ENCODE measurements at regions not wholly inside any gene's neighbourhood (a gene's known extent, or its start where the extent isn't known, plus 50 kb on each side); places are given as distances from the start of the nearest gene placed in this dataset.

DNA sequence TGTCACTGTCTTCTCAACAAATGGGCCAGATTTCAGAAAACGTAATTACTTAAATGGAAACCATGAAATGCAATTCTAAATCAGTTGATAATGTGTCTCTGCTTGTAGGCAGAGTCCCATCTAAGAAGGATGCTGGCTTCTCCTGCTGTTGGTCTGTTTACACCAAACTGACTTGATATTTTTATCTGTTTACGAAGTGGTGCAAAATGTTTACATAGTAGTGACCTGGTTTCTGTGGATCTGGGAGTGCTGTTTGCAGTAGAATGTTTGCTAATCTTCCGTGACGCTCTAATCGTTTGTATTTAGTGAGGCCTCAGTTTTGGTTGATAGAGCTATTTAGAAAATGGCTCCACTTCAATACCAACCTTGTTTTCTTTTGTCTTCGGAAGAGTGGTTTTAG lies 213.5 kb downstream of the VEGFC start:
- H3K4me1 ChIP-seq = no peaks in the 10 kb centered on the region
- no peak overlapping the region for H3K4me3 ChIP-seq
- DNase-seq (ENCODE audit: low spot score in 2 of 2) = no peak
- no peaks in the 10 kb centered on the region for H3K9me3 ChIP-seq
- H3K27me3 ChIP-seq (ENCODE audit: low read depth) = peaks cover 2% of the 10 kb centered on the region; the same call in 1 of the 2 replicates
- in situ Hi-C loops (cut with MboI; ENCODE audit: low sequenced_read_pairs) = no loop called here
- no peaks in the 10 kb centered on the region for H3K36me3 ChIP-seq (replicated peaks)

DNA sequence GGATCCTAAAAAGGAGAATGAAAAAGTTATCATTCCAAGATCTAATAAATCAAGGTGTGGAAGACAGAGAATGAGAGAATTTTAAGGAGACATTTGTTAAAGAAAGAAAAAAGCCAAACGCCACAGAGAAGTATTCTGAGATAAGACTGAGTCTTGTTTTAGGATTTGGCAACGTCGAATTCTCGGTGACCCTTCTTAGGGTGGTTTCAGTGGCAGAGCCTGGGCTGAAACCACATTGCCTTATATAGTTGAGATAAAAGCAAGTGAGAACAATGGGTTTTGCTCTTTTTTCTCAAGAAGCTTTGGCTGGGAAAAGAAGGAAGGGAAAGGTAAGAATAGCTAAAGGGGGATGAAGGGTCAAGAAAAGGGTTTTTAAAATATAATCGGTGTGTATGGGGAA lies 209.4 kb downstream of the VEGFC start:
- Histone ChIP-seq H3K36me3 (replicated peaks) (no peaks in the 10 kb centered on the region), H3K9me3 (no peaks in the 10 kb centered on the region), H3K4me3 (no peak overlapping the region), H3K4me1 (no peaks in the 10 kb centered on the region), H3K27me3 (ENCODE audit: low read depth) (no peaks in the 10 kb centered on the region)
- in situ Hi-C loops (cut with MboI; ENCODE audit: low sequenced_read_pairs) = no loop called here
- DNase-seq (ENCODE audit: low spot score in 2 of 2) = no peak

DNA sequence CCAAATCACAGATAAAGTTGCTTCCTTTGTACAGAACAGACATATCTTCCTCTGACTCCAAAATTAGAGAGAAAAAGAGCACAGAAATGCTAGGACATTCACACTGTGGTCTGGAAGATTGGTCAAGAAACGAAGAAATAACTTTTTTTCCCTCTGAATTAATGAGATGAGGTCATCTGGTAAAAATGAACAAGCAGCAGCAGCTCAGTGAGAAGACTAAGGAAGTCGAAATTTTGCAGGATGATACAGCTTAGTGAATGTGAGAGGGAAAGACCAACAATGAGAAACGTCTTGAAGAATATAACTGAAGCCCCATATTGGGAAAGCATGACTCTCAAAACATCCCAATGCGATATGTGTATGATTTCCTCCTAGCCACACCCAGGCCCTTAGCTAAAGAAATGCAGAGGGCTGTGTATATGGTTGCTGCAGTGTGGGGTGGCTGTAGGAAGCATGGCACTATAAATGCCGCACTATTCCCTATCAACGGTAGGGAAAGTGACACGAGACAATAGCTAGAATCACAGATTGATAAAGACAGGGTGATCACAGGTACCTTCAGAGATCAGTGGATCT lies 208.6 kb downstream of the VEGFC start:
- Histone ChIP-seq H3K4me3 (no peak overlapping the region), H3K9me3 (no peaks in the 10 kb centered on the region), H3K36me3 (replicated peaks) (no peaks in the 10 kb centered on the region), H3K4me1 (no peaks in the 10 kb centered on the region), H3K27me3 (ENCODE audit: low read depth) (no peaks in the 10 kb centered on the region)
- in situ Hi-C loops (cut with MboI; ENCODE audit: low sequenced_read_pairs) = no loop called here
- DNase-seq (ENCODE audit: low spot score in 2 of 2) = no peak

DNA sequence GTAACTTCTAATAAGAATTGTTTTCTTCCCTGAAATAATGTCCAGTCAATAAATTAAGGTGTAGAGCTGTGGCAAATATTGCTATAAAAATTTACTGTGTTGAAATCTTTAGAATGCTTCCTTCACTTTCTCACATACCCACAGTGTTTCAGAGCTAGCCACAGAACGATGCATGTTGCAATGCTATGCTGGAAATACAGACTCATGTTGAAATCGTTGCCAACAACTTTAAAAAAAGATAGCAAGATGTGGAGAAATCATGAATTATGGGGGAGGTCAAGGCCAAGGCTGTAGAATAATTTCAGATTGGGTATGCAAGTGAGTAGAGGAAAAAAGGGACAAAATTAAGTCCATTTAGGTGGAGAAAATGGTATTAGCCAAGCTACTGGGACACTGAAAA lies 204.8 kb downstream of the VEGFC start:
- in situ Hi-C loops (cut with MboI; ENCODE audit: low sequenced_read_pairs) = no loop called here
- no peaks in the 10 kb centered on the region for H3K9me3 ChIP-seq
- DNase-seq (ENCODE audit: low spot score in 2 of 2) = no peak
- H3K36me3 ChIP-seq (replicated peaks) = no peaks in the 10 kb centered on the region
- H3K4me1 ChIP-seq = no peaks in the 10 kb centered on the region
- no peaks in the 10 kb centered on the region for H3K27me3 ChIP-seq (ENCODE audit: low read depth)
- no peak overlapping the region for H3K4me3 ChIP-seq

DNA sequence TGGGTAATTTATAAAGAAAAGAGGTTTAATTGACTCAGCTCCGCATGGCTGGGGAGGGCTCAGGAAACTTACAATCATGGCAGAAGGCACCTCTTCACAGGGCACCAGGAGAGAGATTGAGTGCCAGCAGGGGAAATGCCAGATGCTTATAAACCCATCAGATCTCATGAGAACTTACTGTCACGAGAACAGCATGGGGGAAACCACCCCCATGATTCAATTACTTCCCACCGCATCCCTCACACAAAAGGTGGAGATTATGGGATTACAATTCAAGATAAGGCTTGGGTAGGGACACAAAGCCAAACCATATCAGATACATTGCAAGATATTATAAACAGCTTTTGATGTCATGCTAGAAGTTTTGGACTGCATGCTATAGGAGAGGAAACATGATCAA lies 204.3 kb downstream of the VEGFC start:
- Histone ChIP-seq H3K36me3 (replicated peaks) (no peaks in the 10 kb centered on the region), H3K9me3 (no peaks in the 10 kb centered on the region), H3K27me3 (ENCODE audit: low read depth) (no peaks in the 10 kb centered on the region), H3K4me3 (no peak overlapping the region), H3K4me1 (no peaks in the 10 kb centered on the region)
- in situ Hi-C loops (cut with MboI; ENCODE audit: low sequenced_read_pairs) = no loop called here
- DNase-seq (ENCODE audit: low spot score in 2 of 2) = no peak

DNA sequence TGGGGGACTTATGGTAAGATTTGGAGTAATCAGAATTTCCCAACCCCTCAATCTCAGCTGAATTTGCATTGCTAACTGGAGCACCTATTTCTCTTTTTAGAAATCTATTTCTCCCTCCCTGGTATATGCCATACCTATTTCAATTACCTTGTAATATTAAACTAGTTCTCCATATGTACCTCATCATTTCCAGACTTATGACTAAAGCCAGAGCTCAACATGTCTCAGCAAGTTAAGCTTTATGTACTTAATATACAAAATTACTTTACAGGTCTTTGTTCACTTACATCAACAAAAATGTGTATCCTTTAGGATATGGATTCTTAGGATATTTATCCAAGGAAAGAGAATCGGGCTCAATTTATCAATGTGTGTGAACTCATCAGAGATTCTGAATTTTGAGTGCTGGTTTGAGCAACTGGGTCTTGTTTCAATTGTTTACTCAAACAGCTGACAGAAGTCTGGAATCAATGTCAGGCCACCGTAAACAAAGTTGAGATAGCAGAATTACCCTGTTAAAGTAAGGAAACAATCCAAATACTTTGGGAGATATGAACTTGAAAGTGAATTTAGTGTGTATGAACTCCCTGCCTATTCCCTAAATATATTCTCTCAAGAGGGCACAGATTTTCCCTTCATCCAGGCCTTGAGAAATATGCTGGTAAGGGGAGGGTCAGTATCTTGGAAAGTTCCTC lies 199.6 kb downstream of the VEGFC start:
- Histone ChIP-seq H3K9me3 (no peaks in the 10 kb centered on the region; the same call in 1 of the 2 replicates), H3K27me3 (ENCODE audit: low read depth) (no peaks in the 10 kb centered on the region), H3K4me3 (no peak overlapping the region), H3K36me3 (replicated peaks) (no peaks in the 10 kb centered on the region), H3K4me1 (no peaks in the 10 kb centered on the region)
- in situ Hi-C loops (cut with MboI; ENCODE audit: low sequenced_read_pairs) = no loop called here
- DNase-seq (ENCODE audit: low spot score in 2 of 2) = no peak

DNA sequence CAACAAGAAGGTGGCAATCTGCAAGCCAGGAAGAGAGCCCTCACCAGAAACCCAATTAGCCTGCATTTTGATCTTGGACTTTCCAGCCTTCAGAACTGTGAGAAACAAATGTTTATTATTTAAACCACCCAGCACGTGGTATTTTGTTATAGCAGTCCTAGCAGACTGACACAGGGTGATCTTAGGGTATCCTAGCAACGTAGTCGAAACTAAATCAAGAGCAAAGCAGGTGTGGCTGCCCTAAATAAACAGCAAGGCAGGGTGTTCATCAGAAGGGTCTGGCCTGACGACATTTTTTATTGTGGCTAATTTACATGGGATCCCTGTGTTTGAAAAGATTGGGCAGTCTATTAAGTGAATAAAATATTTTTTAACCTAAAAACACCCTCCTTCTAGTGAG lies 198.8 kb downstream of the VEGFC start:
- Histone ChIP-seq H3K4me3 (no peak overlapping the region), H3K36me3 (replicated peaks) (no peaks in the 10 kb centered on the region), H3K27me3 (ENCODE audit: low read depth) (no peaks in the 10 kb centered on the region), H3K9me3 (no peaks in the 10 kb centered on the region; the same call in 1 of the 2 replicates), H3K4me1 (no peaks in the 10 kb centered on the region)
- in situ Hi-C loops (cut with MboI; ENCODE audit: low sequenced_read_pairs) = no loop called here
- DNase-seq (ENCODE audit: low spot score in 2 of 2) = no peak

DNA sequence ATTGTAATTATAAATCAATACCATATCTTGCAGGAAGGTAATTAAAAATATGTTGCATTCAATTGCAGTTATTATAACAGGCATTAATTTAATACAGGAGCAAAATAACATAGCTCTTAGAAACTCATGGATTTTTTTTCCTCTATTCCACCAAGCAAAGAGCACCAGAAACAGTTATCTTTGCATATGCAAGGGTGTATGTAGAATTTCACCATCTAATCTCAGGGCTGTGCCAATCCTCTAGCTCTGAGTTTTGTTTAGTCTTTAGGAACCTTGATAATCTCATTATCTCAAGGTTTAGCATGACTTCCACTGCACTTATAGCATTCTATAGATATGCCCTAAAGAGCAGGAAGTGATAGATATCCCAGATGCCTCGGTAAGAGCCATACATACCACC lies 197.5 kb downstream of the VEGFC start:
- H3K4me3 ChIP-seq = no peak overlapping the region
- DNase-seq (ENCODE audit: low spot score in 2 of 2) = no peak
- no peaks in the 10 kb centered on the region for H3K27me3 ChIP-seq (ENCODE audit: low read depth)
- H3K36me3 ChIP-seq (replicated peaks) = no peaks in the 10 kb centered on the region
- in situ Hi-C loops (cut with MboI; ENCODE audit: low sequenced_read_pairs) = no loop called here
- no peaks in the 10 kb centered on the region for H3K4me1 ChIP-seq
- H3K9me3 ChIP-seq = no peaks in the 10 kb centered on the region; the same call in 1 of the 2 replicates

DNA sequence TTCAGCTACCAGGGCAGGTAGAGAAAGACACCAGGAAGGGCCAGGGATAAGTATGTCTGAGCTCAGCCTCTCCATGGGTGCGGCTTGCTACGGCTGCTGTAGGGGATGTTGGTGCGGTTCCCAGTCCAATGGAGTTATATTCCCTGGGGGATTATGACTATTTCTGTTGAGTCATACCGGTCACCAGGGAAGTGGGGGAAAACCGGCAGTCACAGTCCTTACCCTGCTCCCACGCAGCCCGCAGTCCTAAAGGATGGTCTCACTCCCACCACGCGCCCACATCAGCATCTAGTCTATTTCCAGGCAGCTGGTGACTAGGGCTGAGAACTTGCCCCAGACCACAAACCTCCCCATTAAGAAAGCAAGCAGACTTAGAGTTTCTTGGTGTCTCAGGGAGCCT lies 191.6 kb downstream of the VEGFC start:
- Histone ChIP-seq H3K9me3 (no peaks in the 10 kb centered on the region; the same call in 1 of the 2 replicates), H3K27me3 (ENCODE audit: low read depth) (no peaks in the 10 kb centered on the region), H3K4me3 (no peak overlapping the region), H3K36me3 (replicated peaks) (no peaks in the 10 kb centered on the region), H3K4me1 (no peaks in the 10 kb centered on the region)
- DNase-seq (ENCODE audit: low spot score in 2 of 2) = no peak
- in situ Hi-C loops (cut with MboI; ENCODE audit: low sequenced_read_pairs) = no loop called here

DNA sequence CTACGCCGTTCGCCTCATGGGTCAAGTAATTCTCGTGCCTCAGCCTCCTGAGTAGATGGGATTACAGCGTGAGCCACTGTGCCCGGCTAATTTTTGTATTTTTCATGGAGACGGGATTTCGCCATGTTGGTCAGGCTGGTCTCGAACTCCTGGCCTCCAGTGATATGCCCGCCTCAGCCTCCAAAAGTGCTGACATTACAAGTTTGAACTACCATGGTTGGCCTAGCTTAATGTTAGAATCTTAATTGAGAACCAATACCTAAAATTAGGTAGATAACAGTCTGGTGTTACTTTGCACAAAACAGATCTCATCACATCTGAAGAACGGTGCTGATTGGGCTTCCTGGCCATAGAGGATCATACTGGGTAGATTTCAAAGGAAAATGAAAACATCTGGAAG lies 184.9 kb downstream of the VEGFC start:
- H3K9me3 ChIP-seq = no peaks in the 10 kb centered on the region
- in situ Hi-C loops (cut with MboI; ENCODE audit: low sequenced_read_pairs) = no loop called here
- H3K4me3 ChIP-seq = no peak overlapping the region
- DNase-seq (ENCODE audit: low spot score in 2 of 2) = no peak
- H3K27me3 ChIP-seq (ENCODE audit: low read depth) = no peaks in the 10 kb centered on the region
- H3K36me3 ChIP-seq (replicated peaks) = no peaks in the 10 kb centered on the region
- no peaks in the 10 kb centered on the region for H3K4me1 ChIP-seq

DNA sequence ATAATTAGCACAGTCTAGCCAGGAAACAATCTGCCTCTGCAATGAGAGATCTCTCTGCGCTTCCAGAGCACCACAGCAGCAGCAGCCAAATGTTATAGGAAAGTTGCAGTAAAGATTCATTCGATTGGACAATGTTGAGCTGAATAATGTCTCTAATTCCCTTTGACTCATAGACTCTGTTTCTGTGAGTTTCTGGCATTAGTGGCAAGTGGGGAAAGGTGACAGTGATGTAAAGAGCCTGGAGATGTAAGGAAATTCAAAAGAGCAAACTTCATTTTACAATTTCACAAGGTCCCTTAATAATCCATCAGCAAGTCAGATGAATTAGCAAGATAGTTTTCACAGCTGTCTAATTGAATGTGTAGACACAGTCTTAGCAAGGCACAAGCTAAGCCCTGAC lies 184.4 kb downstream of the VEGFC start:
- Histone ChIP-seq H3K36me3 (replicated peaks) (no peaks in the 10 kb centered on the region), H3K27me3 (ENCODE audit: low read depth) (no peaks in the 10 kb centered on the region), H3K4me3 (no peak overlapping the region), H3K4me1 (no peaks in the 10 kb centered on the region), H3K9me3 (no peaks in the 10 kb centered on the region)
- in situ Hi-C loops (cut with MboI; ENCODE audit: low sequenced_read_pairs) = no loop called here
- DNase-seq (ENCODE audit: low spot score in 2 of 2) = no peak

DNA sequence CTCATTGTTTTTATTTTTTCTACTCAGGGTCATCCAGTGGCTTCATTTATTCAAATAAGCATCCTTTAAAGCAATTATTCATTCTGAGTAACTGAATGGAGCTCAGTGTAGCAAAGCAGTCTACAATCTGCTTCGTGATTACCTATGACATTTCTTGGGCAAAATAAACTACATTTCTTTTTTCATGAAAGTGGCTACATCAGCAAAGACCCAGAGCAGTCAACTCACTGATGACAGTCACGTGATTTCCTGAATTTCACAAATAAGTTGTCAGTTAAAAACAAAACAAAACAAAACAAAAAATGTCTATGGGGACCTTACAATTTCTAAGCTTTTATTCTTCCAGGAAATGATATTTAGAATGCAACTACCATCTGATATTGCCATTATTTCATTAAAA lies 182.1 kb downstream of the VEGFC start:
- Histone ChIP-seq H3K4me3 (no peak overlapping the region), H3K9me3 (no peaks in the 10 kb centered on the region), H3K27me3 (ENCODE audit: low read depth) (no peaks in the 10 kb centered on the region), H3K36me3 (replicated peaks) (no peaks in the 10 kb centered on the region), H3K4me1 (no peaks in the 10 kb centered on the region)
- in situ Hi-C loops (cut with MboI; ENCODE audit: low sequenced_read_pairs) = no loop called here
- DNase-seq (ENCODE audit: low spot score in 2 of 2) = no peak

DNA sequence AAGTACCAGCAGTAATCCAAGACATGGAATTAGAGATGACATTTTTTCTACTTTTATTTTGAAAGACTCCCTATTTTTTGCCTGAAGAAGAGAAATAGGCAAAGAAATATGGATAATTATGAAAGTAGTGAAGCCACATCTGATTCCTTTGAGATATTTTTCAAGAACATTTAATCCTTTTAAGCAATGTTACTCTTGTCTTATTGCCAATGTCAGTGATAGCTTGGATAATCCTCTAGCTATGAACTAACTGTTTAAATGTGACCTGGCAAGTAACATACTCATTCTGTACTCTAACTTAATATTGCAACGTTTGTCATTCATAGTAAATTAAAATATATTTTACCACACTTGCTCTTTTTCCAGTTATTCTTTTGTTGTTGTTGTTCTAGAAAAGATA lies 181.3 kb downstream of the VEGFC start:
- Histone ChIP-seq H3K4me3 (no peak overlapping the region), H3K36me3 (replicated peaks) (no peaks in the 10 kb centered on the region), H3K27me3 (ENCODE audit: low read depth) (no peaks in the 10 kb centered on the region), H3K9me3 (no peaks in the 10 kb centered on the region), H3K4me1 (no peaks in the 10 kb centered on the region)
- in situ Hi-C loops (cut with MboI; ENCODE audit: low sequenced_read_pairs) = no loop called here
- no peak for DNase-seq (ENCODE audit: low spot score in 2 of 2)

DNA sequence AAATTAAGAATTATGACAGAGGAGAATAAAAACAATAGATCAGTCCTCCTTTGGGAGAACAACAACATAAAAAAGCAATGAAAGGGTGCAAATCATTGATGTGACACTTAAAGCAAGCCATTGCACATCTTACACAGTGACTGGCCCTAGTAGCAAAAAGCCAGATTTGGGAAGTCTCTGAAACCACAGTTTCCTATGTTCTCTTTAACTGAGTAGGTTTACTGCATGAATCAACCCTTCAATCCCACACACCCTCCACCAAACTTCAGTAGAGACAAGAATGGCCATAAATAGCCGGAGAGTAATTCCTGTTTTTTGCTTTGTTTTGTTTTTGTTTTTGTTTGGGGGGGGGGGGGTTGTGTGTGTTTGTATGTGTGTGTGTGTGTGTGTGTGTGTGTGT lies 180.8 kb downstream of the VEGFC start:
- H3K27me3 ChIP-seq (ENCODE audit: low read depth) = no peaks in the 10 kb centered on the region
- no peaks in the 10 kb centered on the region for H3K36me3 ChIP-seq (replicated peaks)
- in situ Hi-C loops (cut with MboI; ENCODE audit: low sequenced_read_pairs) = no loop called here
- DNase-seq (ENCODE audit: low spot score in 2 of 2) = no peak
- no peaks in the 10 kb centered on the region for H3K9me3 ChIP-seq
- no peaks in the 10 kb centered on the region for H3K4me1 ChIP-seq
- H3K4me3 ChIP-seq = no peak overlapping the region

DNA sequence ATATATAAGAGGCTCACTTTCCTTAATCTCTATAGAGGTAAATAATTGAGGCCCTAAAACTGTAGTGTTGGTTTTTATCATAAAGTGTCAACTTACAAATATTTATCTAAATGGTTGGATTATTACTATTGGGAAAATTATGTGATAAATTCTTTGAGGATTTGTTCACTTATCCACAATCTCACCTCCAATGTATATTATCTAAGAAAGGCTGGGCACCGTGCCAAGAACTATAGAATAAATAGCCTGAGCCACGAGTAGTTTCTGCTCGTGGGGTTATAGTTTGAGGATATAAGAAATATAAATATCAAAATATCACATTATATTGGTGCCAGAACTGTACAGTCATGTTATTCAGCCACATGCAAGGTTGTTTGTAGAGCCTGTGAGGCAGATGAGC lies 177.9 kb downstream of the VEGFC start:
- Histone ChIP-seq H3K27me3 (ENCODE audit: low read depth) (no peaks in the 10 kb centered on the region), H3K36me3 (replicated peaks) (no peaks in the 10 kb centered on the region), H3K4me3 (no peak overlapping the region), H3K4me1 (no peaks in the 10 kb centered on the region), H3K9me3 (no peaks in the 10 kb centered on the region)
- DNase-seq (ENCODE audit: low spot score in 2 of 2) = no peak
- in situ Hi-C loops (cut with MboI; ENCODE audit: low sequenced_read_pairs) = no loop called here

All from HAP-1 (cell line).